ENCODE measurements at regions not wholly inside any gene's neighbourhood (a gene's known extent, or its start where the extent isn't known, plus 50 kb on each side); places are given as distances from the start of the nearest gene placed in this dataset.

GRCh38 chr1:187078916-187079315 lies 250.2 kb downstream of the PLA2G4A start:
- H3K27ac ChIP-seq: no peak overlapping the region
- no peak for DNase-seq (ENCODE audit: low read depth, low spot score)

- no peak for DNase-seq (ENCODE audit: low read depth, low spot score)
- H3K27ac ChIP-seq: no peak overlapping the region
Observed at GRCh38 chr1:187079330-187079729, 250.6 kb downstream of the PLA2G4A start.

DNA sequence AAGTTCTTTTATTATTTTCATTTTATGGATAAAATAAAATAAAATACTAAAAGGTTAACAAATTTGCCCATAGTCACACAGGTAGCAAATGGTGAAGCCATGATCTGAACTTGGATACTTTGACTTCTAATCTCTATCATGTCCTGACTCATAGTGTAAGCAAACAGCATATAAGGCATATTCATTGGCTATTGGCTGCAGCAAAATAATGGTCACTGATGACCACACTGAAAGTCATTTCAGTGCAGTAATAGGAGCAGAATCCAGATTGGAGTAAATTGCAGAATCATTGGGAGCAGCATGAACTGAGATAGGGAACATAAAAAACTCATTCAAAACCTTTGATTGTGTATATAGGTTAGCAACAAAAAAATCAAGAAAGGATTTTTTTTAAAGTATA lies 262.9 kb downstream of the PLA2G4A start:
- no peak overlapping the region for H3K27ac ChIP-seq

GRCh38 chr1:187092104-187092503 lies 263.4 kb downstream of the PLA2G4A start:
- DNase-seq (ENCODE audit: low read depth, low spot score): no peak
- no peak overlapping the region for H3K27ac ChIP-seq

More for the DNA sequence above, 262.9 kb downstream of the PLA2G4A start:
- no peak for DNase-seq (ENCODE audit: low read depth, low spot score)

GRCh38 chr1:187096689-187097088 lies 267.9 kb downstream of the PLA2G4A start:
- H3K27ac ChIP-seq: no peak overlapping the region
- DNase-seq (ENCODE audit: low read depth, low spot score): no peak

- no peak for DNase-seq (ENCODE audit: low read depth, low spot score)
- no peak overlapping the region for H3K27ac ChIP-seq
Observed at GRCh38 chr1:187110351-187110750, 281.6 kb downstream of the PLA2G4A start.

DNA sequence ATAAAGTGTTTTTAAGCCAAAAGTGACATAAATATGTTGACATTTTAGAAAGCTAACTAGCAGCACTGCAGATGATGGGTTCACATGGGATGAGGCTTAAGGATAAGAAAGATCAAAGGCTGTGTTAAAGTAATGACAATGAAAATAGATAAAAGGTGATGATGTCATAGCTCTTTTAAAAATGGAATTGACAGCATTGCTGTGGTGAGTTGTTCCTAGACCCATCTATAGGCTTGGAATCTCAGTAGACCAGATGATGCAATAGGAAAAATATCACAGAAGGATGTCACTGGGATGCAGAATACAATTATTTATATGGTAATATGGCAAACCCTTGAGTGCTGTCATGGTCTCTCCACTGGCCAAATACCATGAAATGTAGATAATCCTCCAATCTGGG lies 286.0 kb downstream of the PLA2G4A start:
- no peak for DNase-seq (ENCODE audit: low read depth, low spot score)
- H3K27ac ChIP-seq: no peak overlapping the region

DNA sequence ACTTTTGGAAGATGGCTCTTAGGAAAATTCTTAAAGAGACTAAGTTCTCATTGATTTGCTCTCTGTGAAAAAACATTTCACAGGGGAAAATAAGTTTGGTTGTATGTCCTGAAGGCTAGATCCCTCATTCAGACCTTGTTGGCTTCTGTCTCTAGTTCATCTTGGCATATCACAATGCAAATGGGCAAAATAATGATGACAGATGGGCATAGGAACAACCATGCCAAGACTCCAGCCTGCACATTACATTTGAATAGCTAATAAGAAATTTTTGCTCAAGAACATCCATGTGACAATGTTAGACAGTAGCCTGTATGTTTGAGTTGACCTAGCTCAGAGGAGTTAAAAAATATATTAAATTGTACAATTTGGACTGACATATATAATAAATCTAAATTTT lies 292.9 kb downstream of the PLA2G4A start:
- H3K27ac ChIP-seq: no peak overlapping the region
- DNase-seq (ENCODE audit: low read depth, low spot score): no peak

DNA sequence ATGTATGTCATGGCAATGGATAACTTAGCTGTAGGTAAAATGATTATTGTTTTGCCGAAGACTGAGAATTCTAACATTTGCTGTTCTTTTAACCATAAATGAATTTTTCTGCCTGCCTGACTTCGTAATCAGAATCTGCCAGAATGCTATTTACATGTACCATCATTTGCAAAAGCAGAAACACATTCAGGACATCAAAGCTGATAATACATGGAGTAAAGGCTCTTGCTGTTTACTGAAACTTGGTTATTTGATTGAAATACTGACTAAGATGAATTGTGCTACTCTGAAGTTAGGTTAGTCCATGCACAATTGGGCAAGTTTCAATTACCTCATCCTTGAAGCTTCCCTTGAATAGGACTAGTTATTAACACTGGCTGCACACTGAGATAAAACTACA lies 293.8 kb downstream of the PLA2G4A start:
- no peak for DNase-seq (ENCODE audit: low read depth, low spot score)
- H3K27ac ChIP-seq: no peak overlapping the region

GRCh38 chr1:187129132-187129531 lies 300.4 kb downstream of the PLA2G4A start:
- no peak for DNase-seq (ENCODE audit: low read depth, low spot score)
- H3K27ac ChIP-seq: no peak overlapping the region

- DNase-seq (ENCODE audit: low read depth, low spot score): no peak
- no peak overlapping the region for H3K27ac ChIP-seq
Observed at GRCh38 chr1:187143783-187144182, 315.0 kb downstream of the PLA2G4A start.

GRCh38 chr1:187146388-187146787 lies 317.6 kb downstream of the PLA2G4A start:
- H3K27ac ChIP-seq: no peak overlapping the region
- DNase-seq (ENCODE audit: low read depth, low spot score): no peak

GRCh38 chr1:187151555-187151954 lies 322.8 kb downstream of the PLA2G4A start:
- no peak for DNase-seq (ENCODE audit: low read depth, low spot score)
- H3K27ac ChIP-seq: no peak overlapping the region

- H3K27ac ChIP-seq: no peak overlapping the region
- DNase-seq (ENCODE audit: low read depth, low spot score): no peak
Observed at GRCh38 chr1:187153047-187153446, 324.3 kb downstream of the PLA2G4A start.

DNA sequence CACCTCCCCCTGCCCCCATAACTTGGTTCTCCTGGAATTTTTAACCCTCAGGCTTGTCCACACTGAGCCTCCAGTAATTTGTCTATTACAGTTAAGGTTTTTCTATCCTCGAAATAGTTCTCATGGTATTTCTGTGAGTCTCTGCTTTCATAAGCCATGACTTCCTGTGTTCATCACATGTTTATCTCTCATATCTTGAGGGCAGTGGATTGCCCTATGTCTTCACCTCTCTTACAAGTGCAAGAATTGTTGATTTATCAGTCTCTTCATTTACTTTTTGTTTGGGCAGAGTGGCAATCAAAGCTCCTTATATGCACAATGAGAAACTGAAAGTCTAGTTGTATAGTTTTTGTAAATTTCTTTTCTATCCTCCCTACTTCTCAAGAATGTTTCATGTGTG lies 328.4 kb downstream of the PLA2G4A start:
- no peak overlapping the region for H3K27ac ChIP-seq
- no peak for DNase-seq (ENCODE audit: low read depth, low spot score)

DNA sequence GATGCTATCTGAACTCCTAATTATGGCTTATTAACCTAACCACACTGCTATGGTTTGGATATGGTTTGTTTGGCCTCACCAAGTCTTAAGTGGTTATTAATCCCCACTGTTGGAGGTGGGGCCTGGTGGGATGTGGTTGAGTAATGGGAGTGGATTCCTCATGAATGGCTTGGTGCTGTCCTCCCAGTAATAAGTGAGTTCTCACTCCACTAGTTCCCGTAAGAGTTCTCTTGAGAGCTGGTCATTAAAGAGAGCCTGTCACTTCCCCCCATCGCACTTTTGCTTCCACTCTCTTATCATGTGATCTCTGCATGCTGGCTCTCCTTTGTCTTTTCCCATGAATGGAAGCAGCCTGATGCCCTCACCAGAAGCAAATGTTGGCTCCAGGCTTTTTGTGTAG lies 328.8 kb downstream of the PLA2G4A start:
- no peak overlapping the region for H3K27ac ChIP-seq

DNA sequence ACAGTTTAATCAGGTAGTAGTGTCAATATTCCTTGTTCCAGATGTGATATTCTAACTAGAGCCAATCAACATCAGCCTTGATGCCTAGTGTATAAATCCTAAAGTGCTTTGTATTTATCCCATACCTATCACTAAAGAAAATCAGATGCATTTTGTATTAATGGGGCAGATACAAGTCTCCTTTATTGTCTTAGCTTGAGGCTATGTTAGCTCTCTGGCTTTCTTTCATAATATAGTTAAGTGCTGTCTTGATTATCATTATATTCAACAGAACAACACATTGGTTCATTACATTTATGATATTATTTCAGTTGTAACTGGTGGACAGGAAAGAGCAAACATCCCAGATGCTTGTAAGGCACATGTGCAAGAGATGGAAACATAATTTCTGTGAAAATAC lies 338.8 kb downstream of the PLA2G4A start:
- DNase-seq (ENCODE audit: low read depth, low spot score): no peak

More for the DNA sequence above, 328.8 kb downstream of the PLA2G4A start:
- DNase-seq (ENCODE audit: low read depth, low spot score): no peak

GRCh38 chr1:187168297-187168696 lies 339.5 kb downstream of the PLA2G4A start:
- no peak for DNase-seq (ENCODE audit: low read depth, low spot score)
- H3K27ac ChIP-seq: no peak overlapping the region

More for the DNA sequence above, 338.8 kb downstream of the PLA2G4A start:
- no peak overlapping the region for H3K27ac ChIP-seq

DNA sequence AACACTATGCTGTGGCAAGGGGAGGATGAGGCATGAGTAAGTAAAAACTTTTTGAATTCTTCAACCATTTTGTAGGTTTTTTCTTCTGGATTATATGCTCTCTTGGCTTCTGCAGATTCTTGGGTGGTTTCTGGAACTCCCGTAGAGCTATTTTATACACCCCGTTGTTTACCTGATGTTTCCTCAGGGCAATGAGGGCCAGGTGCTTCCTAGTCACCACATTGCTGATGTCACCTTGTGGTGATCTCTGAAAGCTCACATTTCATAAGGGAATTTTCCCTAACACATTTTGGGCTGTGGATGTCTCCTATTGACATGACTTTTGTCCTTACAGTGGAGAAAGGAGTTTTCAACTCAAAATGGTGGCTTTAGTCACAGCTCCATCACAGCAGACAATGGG lies 356.6 kb downstream of the PLA2G4A start:
- DNase-seq (ENCODE audit: low read depth, low spot score): no peak
- no peak overlapping the region for H3K27ac ChIP-seq

DNA sequence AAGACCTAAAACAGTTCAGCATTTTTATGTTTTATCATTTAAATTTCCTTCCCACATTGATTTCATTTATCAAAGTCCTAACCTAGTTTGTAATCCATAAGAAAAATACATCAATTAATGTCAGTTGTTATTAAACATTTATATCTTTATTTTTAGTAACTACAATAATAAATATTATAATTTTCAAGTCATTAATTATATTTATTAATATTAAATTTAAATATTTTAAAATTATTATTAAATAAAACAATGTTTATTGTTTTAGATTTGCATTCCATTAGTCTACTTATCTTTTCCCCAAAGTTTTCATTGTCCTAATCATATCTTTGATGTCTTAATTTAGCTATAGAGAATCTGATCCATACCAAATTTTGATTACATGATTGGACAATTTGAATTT lies 368.9 kb downstream of the PLA2G4A start:
- H3K27ac ChIP-seq: no peak overlapping the region

GRCh38 chr1:187203257-187203656 lies 374.5 kb downstream of the PLA2G4A start:
- no peak overlapping the region for H3K27ac ChIP-seq
- peak; percentile 31 for DNase-seq (ENCODE audit: low read depth, low spot score)

More for the DNA sequence above, 368.9 kb downstream of the PLA2G4A start:
- DNase-seq (ENCODE audit: low read depth, low spot score): no peak

GRCh38 chr1:187212377-187212776 lies 383.6 kb downstream of the PLA2G4A start:
- H3K27ac ChIP-seq: no peak overlapping the region
- DNase-seq (ENCODE audit: low read depth, low spot score): no peak

- peak; percentile 10 for DNase-seq (ENCODE audit: low read depth, low spot score)
- no peak overlapping the region for H3K27ac ChIP-seq
Observed at GRCh38 chr1:187226396-187226795, 397.6 kb downstream of the PLA2G4A start.
